GM12878 (cell line): ENCODE measurements at regions not wholly inside any gene's neighbourhood (a gene's known extent, or its start where the extent isn't known, plus 50 kb on each side); places are given as distances from the start of the nearest gene placed in this dataset.

Experiments
- ATAC-seq: fragments of 200-7000 bp; cut with Tn5 transposase; 3 replicates; pipeline ENCODE4 v1.9.1; 2020; ENCODE audit warnings: mild to moderate bottlenecking, moderate library complexity
- BruUV-seq: library from RNA; stranded (reverse); fragments of 400-500 nt; replicated peaks from 2 replicates; lab custom pipeline; 2021; lab: Mats Ljungman, UMichigan
- CTCF ChIA-PET: fragments of 300-600 bp; sonication (Branson Sonifier 250); formaldehyde crosslinking; extraction: SDS; loops from one replicate; lab custom pipeline; 2021; ENCODE audit warnings: inconsistent platforms; lab: Yijun Ruan, JAX
- POLR2A ChIA-PET: fragments of 350-600 bp; formaldehyde crosslinking; extraction: SDS; loops from one replicate; lab custom pipeline; 2021; ENCODE audit warnings: inconsistent platforms; lab: Charles Lee
- RAD21 ChIA-PET: fragments of 300-600 bp; sonication (Branson Sonifier 250); formaldehyde crosslinking; loops from one replicate; lab custom pipeline; 2023; ENCODE audit warnings: antibody characterized with exemption; ENCODE audit not compliant: unreplicated experiment; lab: Charles Lee
- SMC1A ChIA-PET: fragments of 300-600 bp; sonication (Branson Sonifier 250); formaldehyde crosslinking; loops from one replicate; lab custom pipeline; 2023; ENCODE audit not compliant: unreplicated experiment, uncharacterized antibody; lab: Charles Lee
- DNase-seq: peaks from one replicate; pipeline ENCODE4 v3.0.0-alpha.2; 2011; ENCODE audit warnings: low read depth, low spot score
- FAIRE-seq: peaks from 3 replicates; lab custom pipeline; 2011; peaks lifted over from hg19 to GRCh38; lab: Jason Lieb, UNC
- H2AFZ ChIP-seq: 2 replicates; pipeline ENCODE4 v1.6.0; 2011; ENCODE audit warnings: low read depth, low read length, control low read depth; ENCODE audit not compliant: control insufficient read depth
- H3K27ac ChIP-seq: 2 replicates; pipeline ENCODE4 v1.5.1; 2011; ENCODE audit warnings: control low read depth; ENCODE audit not compliant: control insufficient read depth, insufficient read depth
- H3K27me3 ChIP-seq, 2 experiments: replicated peaks in 1 of 2; 2 replicates each; pipeline versions ENCODE4 v1.6.0 to v1.6.1; 2011; ENCODE audit warnings: low read length in 1 of 2; ENCODE audit not compliant: control insufficient read depth in 2 of 2, insufficient read depth in 2 of 2
- H3K36me3 ChIP-seq, 2 experiments: 2 replicates each; pipeline ENCODE4 v1.5.1; 2011; ENCODE audit warnings: low read length in 1 of 2; ENCODE audit not compliant: control insufficient read depth in 2 of 2, insufficient read depth in 2 of 2
- H3K4me1 ChIP-seq: 2 replicates; pipeline ENCODE4 v1.6.1; 2011; ENCODE audit warnings: mild to moderate bottlenecking, low read length, moderate library complexity, mixed read lengths; ENCODE audit not compliant: control insufficient read depth, insufficient read depth
- H3K4me2 ChIP-seq: 2 replicates; pipeline ENCODE4 v1.6.0; 2011; ENCODE audit warnings: control low read depth; ENCODE audit not compliant: control insufficient read depth, insufficient read depth
- H3K4me3 ChIP-seq: fragments of 200-600 bp; sonication (generic); 2 replicates; pipeline ENCODE4 v1.5.1; 2016
- H3K79me2 ChIP-seq: 2 replicates; pipeline ENCODE4 v1.6.0; 2011; ENCODE audit warnings: low read length; ENCODE audit not compliant: control insufficient read depth, insufficient read depth
- H3K9ac ChIP-seq: 2 replicates; pipeline ENCODE4 v1.8.0; 2011; ENCODE audit warnings: low read length, control low read depth, mixed read lengths; ENCODE audit not compliant: control insufficient read depth, insufficient read depth
- H3K9me3 ChIP-seq: replicated peaks from 3 replicates; pipeline ENCODE4 v1.5.1; 2011; ENCODE audit warnings: mild to moderate bottlenecking, low read length; ENCODE audit not compliant: control insufficient read depth, insufficient read depth
- H4K20me1 ChIP-seq: 2 replicates; pipeline ENCODE4 v1.6.0; 2011; ENCODE audit not compliant: control insufficient read depth, insufficient read depth
- CBX3 ChIP-seq: fragments of 200-600 bp; sonication (generic); IDR thresholded peaks from 2 replicates; pipeline ENCODE4 v1.6.1; 2016; ENCODE audit warnings: low read depth, borderline replicate concordance
- EED ChIP-seq: sonication (generic); IDR thresholded peaks from 2 replicates; pipeline ENCODE4 v1.6.1; 2016; ENCODE audit warnings: antibody characterized with exemption, low read depth
- MLLT1 ChIP-seq: fragments of 450-650 bp; IDR thresholded peaks from 2 replicates; pipeline ENCODE4 v1.6.1; 2016; ENCODE audit warnings: mild to moderate bottlenecking
- MYC ChIP-seq: IDR thresholded peaks from 2 replicates; pipeline ENCODE4 v1.6.1; 2011; ENCODE audit warnings: mild to moderate bottlenecking, low read length, moderate library complexity, inconsistent platforms; ENCODE audit not compliant: insufficient read depth, insufficient replicate concordance, insufficient read length, severe bottlenecking
- PBX3 ChIP-seq: IDR thresholded peaks from 2 replicates; pipeline ENCODE4 v1.6.1; 2011; ENCODE audit warnings: mild to moderate bottlenecking, low read depth, low read length, moderate library complexity; ENCODE audit not compliant: insufficient replicate concordance
- POLR2A ChIP-seq: IDR thresholded peaks from 2 replicates; pipeline ENCODE4 v1.6.1; 2011; ENCODE audit warnings: low read depth, mild to moderate bottlenecking, low read length
- TCF7 ChIP-seq: IDR thresholded peaks from 2 replicates; pipeline ENCODE4 v1.6.1; 2014; ENCODE audit warnings: antibody characterized with exemption, borderline replicate concordance
- WGBS: methylation state at CpG from one replicate; pipeline ENCODE4 v1.1.6; 2016; ENCODE audit warnings: low lambda C conversion rate; ENCODE audit not compliant: insufficient replicate concordance, insufficient coverage; ENCODE audit errors: missing lambda C conversion rate; 5-methylcytosine and 5-hydroxymethylcytosine counted together
- in situ Hi-C: fragments of 300-500 bp; cut with MboI; formaldehyde crosslinking; loops from 9 replicates; pipeline ENCODE4 v1.14.3; 2018; ENCODE audit warnings: mixed read lengths
- intact Hi-C: fragments of 100-400 bp; cut with micrococcal nuclease; formaldehyde crosslinking; loops from one replicate; pipeline ENCODE4 v1.14.2; 2022; ENCODE audit not compliant: unreplicated experiment

GRCh38 chr16:16933861-16934260 is 536.9 kb downstream of the XYLT1 start:
- H3K9ac ChIP-seq: no peak overlapping the region
- ATAC-seq (no peak), DNase-seq (no peak), FAIRE-seq (no peak)
- BruUV-seq: no TSS peak
- 97% methylated on average over 2 of the region's 2 CpGs for WGBS
- SMC1A ChIA-PET: no interaction called here
- no peaks in the 10 kb centered on the region for H3K36me3 ChIP-seq
- H3K27ac ChIP-seq: no peak overlapping the region
- H3K4me3 ChIP-seq: no peak overlapping the region
- no peak overlapping the region for H3K4me2 ChIP-seq
- intact Hi-C loops: no loop called here
- H3K79me2 ChIP-seq: no peaks in the 10 kb centered on the region
- CTCF ChIA-PET: interaction anchor here (0.7 to 1.5 kb wide), 2 partner anchors 73 to 272 kb away, joined by 3 to 4 read pairs; no protein-coding TSS in a partner anchor
- no peaks in the 10 kb centered on the region for H3K4me1 ChIP-seq
- H2AFZ ChIP-seq: no peak overlapping the region
- no peaks in the 10 kb centered on the region for H3K9me3 ChIP-seq
- POLR2A ChIA-PET: interaction anchor here (0.5 kb wide), 1 partner anchor 80 kb away, joined by 3 read pairs; no protein-coding TSS in a partner anchor
- TF ChIP-seq TCF7: no peak
- no peak for TF ChIP-seq MYC
- no peak for TF ChIP-seq POLR2A
- no peak for TF ChIP-seq PBX3
- TF ChIP-seq CBX3: no peak
- TF ChIP-seq MLLT1: no peak
- TF ChIP-seq EED: no peak
- H4K20me1 ChIP-seq: no peaks in the 10 kb centered on the region
- RAD21 ChIA-PET: no interaction called here
- in situ Hi-C loops: no loop called here
- no peaks in the 10 kb centered on the region for H3K27me3 ChIP-seq
